PC-9 (cell line): ENCODE measurements at regions not wholly inside any gene's neighbourhood (a gene's known extent, or its start where the extent isn't known, plus 50 kb on each side); places are given as distances from the start of the nearest gene placed in this dataset.

Experiments
- BruUV-seq: library from RNA; stranded (reverse); fragments of 400-500 nt; replicated peaks from 2 replicates; lab custom pipeline; 2021; lab: Mats Ljungman, UMichigan
- CTCF ChIA-PET: fragments of 300-600 bp; sonication (Branson Sonifier 250); formaldehyde crosslinking; loops from one replicate; lab custom pipeline; 2022; ENCODE audit warnings: antibody characterized with exemption; lab: Charles Lee
- POLR2A ChIA-PET: fragments of 300-600 bp; sonication (Branson Sonifier 250); formaldehyde crosslinking; loops from one replicate; lab custom pipeline; 2022; ENCODE audit warnings: antibody characterized with exemption; ENCODE audit not compliant: unreplicated experiment; lab: Charles Lee
- DNase-seq, 2 experiments: peaks; one replicate each; pipeline versions ENCODE4 v3.0.0 to v3.0.0-alpha.2; 2015 to 2022; ENCODE audit warnings: mixed read lengths in 1 of 2
- H2AFZ ChIP-seq: fragments of 200-600 bp; sonication (generic); 2 replicates; pipeline ENCODE4 v1.8.1; 2017; ENCODE audit warnings: antibody characterized with exemption
- H3F3A ChIP-seq: fragments of 200-600 bp; sonication (generic); 2 replicates; pipeline ENCODE4 v1.8.1; 2017; ENCODE audit warnings: antibody characterized with exemption, mild to moderate bottlenecking, low read depth; ENCODE audit not compliant: insufficient read depth
- H3K27ac ChIP-seq: fragments of 200-600 bp; sonication (generic); 2 replicates; pipeline ENCODE4 v1.6.1; 2016; ENCODE audit warnings: mixed run types
- H3K27me3 ChIP-seq: fragments of 200-600 bp; sonication (generic); 2 replicates; pipeline ENCODE4 v1.6.1; 2016; ENCODE audit warnings: low read depth, mixed run types; ENCODE audit not compliant: insufficient read depth
- H3K36me3 ChIP-seq: fragments of 200-600 bp; sonication (generic); 2 replicates; pipeline ENCODE4 v1.6.1; 2016; ENCODE audit warnings: low read depth, mixed run types
- H3K4me1 ChIP-seq: fragments of 200-600 bp; sonication (generic); replicated peaks from 2 replicates; pipeline ENCODE4 v1.6.1; 2016; ENCODE audit warnings: mixed run types; ENCODE audit not compliant: insufficient read depth
- H3K4me2 ChIP-seq: fragments of 200-600 bp; sonication (generic); 2 replicates; pipeline ENCODE4 v1.6.1; 2017; ENCODE audit warnings: mixed run types
- H3K4me3 ChIP-seq: fragments of 200-600 bp; sonication (generic); 2 replicates; pipeline ENCODE4 v1.6.1; 2016; ENCODE audit warnings: mixed run types
- H3K79me2 ChIP-seq: fragments of 200-600 bp; sonication (generic); 2 replicates; pipeline ENCODE4 v1.6.1; 2017; ENCODE audit warnings: low read depth, mixed run types
- H3K9me2 ChIP-seq: fragments of 200-600 bp; sonication (generic); 2 replicates; pipeline ENCODE4 v1.8.1; 2017; ENCODE audit warnings: mild to moderate bottlenecking; ENCODE audit not compliant: insufficient read depth
- H3K9me3 ChIP-seq: fragments of 200-600 bp; sonication (generic); 2 replicates; pipeline ENCODE4 v1.8.1; 2016; ENCODE audit warnings: low read depth; ENCODE audit not compliant: insufficient read depth
- H4K20me1 ChIP-seq: fragments of 200-600 bp; sonication (generic); 2 replicates; pipeline ENCODE4 v1.8.1; 2017; ENCODE audit not compliant: insufficient read depth
- CTCF ChIP-seq: fragments of 200-600 bp; sonication (generic); conservative IDR thresholded peaks from 2 replicates; pipeline ENCODE4 v1.6.1; 2017; ENCODE audit warnings: mixed run types, antibody characterized with exemption, mild to moderate bottlenecking, moderate library complexity
- EZH2 ChIP-seq: fragments of 200-600 bp; sonication (generic); IDR thresholded peaks from 2 replicates; pipeline ENCODE4 v1.8.0; 2017; ENCODE audit warnings: antibody characterized with exemption, low read depth
- intact Hi-C: fragments of 100-400 bp; cut with micrococcal nuclease; formaldehyde crosslinking; loops from one replicate; pipeline ENCODE4 v1.10.0; 2022; ENCODE audit not compliant: unreplicated experiment

- Histone ChIP-seq H3K79me2 (no peaks in the 10 kb centered on the region), H3K36me3 (no peaks in the 10 kb centered on the region), H3F3A (no peaks in the 10 kb centered on the region), H3K4me1 (no peaks in the 10 kb centered on the region), H3K4me2 (no peak overlapping the region), H3K27me3 (no peaks in the 10 kb centered on the region), H4K20me1 (no peaks in the 10 kb centered on the region), H3K4me3 (no peak overlapping the region), H2AFZ (no peak overlapping the region), H3K9me2 (no peaks in the 10 kb centered on the region), H3K9me3 (no peaks in the 10 kb centered on the region), H3K27ac (no peak overlapping the region)
- ChIA-PET CTCF (no interaction called here), POLR2A (no interaction called here)
- no peak for DNase-seq
- intact Hi-C loops, result no loop called here
- BruUV-seq, result no TSS peak
- no peak for TF ChIP-seq CTCF
- no peak for TF ChIP-seq EZH2
Measured at GRCh38 chr14:30256627-30257026, 302.3 kb upstream of the G2E3 start.

- Histone ChIP-seq H3K4me1 (no peaks in the 10 kb centered on the region), H3K9me3 (no peaks in the 10 kb centered on the region), H3K9me2 (no peaks in the 10 kb centered on the region), H2AFZ (no peak overlapping the region), H4K20me1 (no peaks in the 10 kb centered on the region), H3K79me2 (no peaks in the 10 kb centered on the region), H3K4me3 (no peak overlapping the region), H3K27me3 (no peaks in the 10 kb centered on the region), H3K36me3 (no peaks in the 10 kb centered on the region), H3K4me2 (no peak overlapping the region), H3F3A (no peaks in the 10 kb centered on the region), H3K27ac (no peak overlapping the region)
- intact Hi-C loops, result no loop called here
- TF ChIP-seq EZH2 (no peak), CTCF (no peak)
- ChIA-PET POLR2A (no interaction called here), CTCF (interaction anchor here (1.2 kb wide), 1 partner anchor 12 kb away, joined by 4 read pairs; no protein-coding TSS in a partner anchor)
- no peak for DNase-seq
- BruUV-seq, result no TSS peak
Measured at GRCh38 chr14:30257946-30258661, 300.9 kb upstream of the G2E3 start.

- Histone ChIP-seq H3K36me3 (no peaks in the 10 kb centered on the region), H3K4me3 (no peak overlapping the region), H3F3A (no peaks in the 10 kb centered on the region), H3K4me2 (no peak overlapping the region), H3K4me1 (no peaks in the 10 kb centered on the region), H2AFZ (no peak overlapping the region), H3K9me2 (no peaks in the 10 kb centered on the region), H4K20me1 (no peaks in the 10 kb centered on the region), H3K79me2 (no peaks in the 10 kb centered on the region), H3K27ac (no peak overlapping the region), H3K9me3 (no peaks in the 10 kb centered on the region), H3K27me3 (no peaks in the 10 kb centered on the region)
- no peak for DNase-seq
- TF ChIP-seq EZH2 (no peak), CTCF (no peak)
- ChIA-PET POLR2A (no interaction called here), CTCF (no interaction called here)
- intact Hi-C loops, result no loop called here
- no TSS peak for BruUV-seq
Measured at GRCh38 chr14:30260833-30261607, 297.9 kb upstream of the G2E3 start.
